Neural crest cell (in vitro differentiated cells): ENCODE measurements at regions not wholly inside any gene's neighbourhood (a gene's known extent, or its start where the extent isn't known, plus 50 kb on each side); places are given as distances from the start of the nearest gene placed in this dataset.

Experiments used
- DNase-seq: peaks from one replicate; pipeline ENCODE4 v3.0.0; 2021; ENCODE audit warnings: low read depth, mixed read lengths, low spot score
- H3K27ac Mint-ChIP-seq: one replicate; pipeline ENCODE4 v1.8.0; 2021; ENCODE audit warnings: mild to moderate bottlenecking, mixed read lengths; ENCODE audit not compliant: unreplicated experiment
- H3K27me3 Mint-ChIP-seq: 2 replicates; pipeline ENCODE4 v1.8.0; 2021; ENCODE audit warnings: low read depth, mild to moderate bottlenecking, mixed read lengths
- H3K36me3 Mint-ChIP-seq: 2 replicates; pipeline ENCODE4 v1.8.0; 2021; ENCODE audit warnings: low read depth, mild to moderate bottlenecking, mixed read lengths
- H3K4me1 Mint-ChIP-seq: 2 replicates; pipeline ENCODE4 v1.8.0; 2021; ENCODE audit warnings: mixed read lengths
- H3K4me3 Mint-ChIP-seq: one replicate; pipeline ENCODE4 v1.8.0; 2021; ENCODE audit warnings: mild to moderate bottlenecking, mixed read lengths
- H3K9me3 Mint-ChIP-seq: 2 replicates; pipeline ENCODE4 v1.8.0; 2021; ENCODE audit warnings: mixed read lengths
- TF ChIP-seq, protein P1 (sequence below): fragments of 200-600 bp; sonication (generic); conservative IDR thresholded peaks from 2 replicates; pipeline ENCODE4 v1.5.0; 2021; ENCODE audit warnings: antibody characterized with exemption, mild to moderate bottlenecking

DNA sequence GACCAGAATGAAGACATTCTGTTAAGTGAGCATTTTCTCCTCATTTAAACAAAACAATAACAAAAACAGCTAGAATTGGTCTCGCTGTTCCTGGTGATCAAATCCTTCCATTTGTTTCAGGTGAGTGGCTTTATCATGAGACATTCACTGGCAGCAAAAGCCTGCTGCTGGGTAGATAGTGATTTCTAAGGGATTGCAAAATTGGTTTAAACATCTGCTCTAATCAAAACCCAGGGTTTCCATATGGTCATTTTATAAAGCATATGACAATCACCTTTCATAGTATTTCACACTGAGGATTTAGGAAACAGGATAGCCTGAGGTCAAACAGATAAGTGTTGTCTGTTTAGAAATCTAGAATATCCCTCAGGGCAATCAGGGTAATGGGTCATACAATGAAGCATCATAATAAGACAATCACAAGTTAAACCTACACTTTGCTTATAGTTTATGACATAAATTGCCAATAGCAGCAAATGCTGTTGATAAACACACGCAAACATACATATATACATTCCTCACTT lies 769.6 kb upstream of the C9orf72 start:
- DNase-seq = no peak
- H3K4me1 Mint-ChIP-seq = peaks cover 1% of the 10 kb centered on the region
- peaks cover 7% of the 10 kb centered on the region for H3K9me3 Mint-ChIP-seq
- H3K36me3 Mint-ChIP-seq = peaks cover 4% of the 10 kb centered on the region
- H3K27me3 Mint-ChIP-seq = no peaks in the 10 kb centered on the region
- H3K4me3 Mint-ChIP-seq = no peak overlapping the region
- TF ChIP-seq, protein P1, sequence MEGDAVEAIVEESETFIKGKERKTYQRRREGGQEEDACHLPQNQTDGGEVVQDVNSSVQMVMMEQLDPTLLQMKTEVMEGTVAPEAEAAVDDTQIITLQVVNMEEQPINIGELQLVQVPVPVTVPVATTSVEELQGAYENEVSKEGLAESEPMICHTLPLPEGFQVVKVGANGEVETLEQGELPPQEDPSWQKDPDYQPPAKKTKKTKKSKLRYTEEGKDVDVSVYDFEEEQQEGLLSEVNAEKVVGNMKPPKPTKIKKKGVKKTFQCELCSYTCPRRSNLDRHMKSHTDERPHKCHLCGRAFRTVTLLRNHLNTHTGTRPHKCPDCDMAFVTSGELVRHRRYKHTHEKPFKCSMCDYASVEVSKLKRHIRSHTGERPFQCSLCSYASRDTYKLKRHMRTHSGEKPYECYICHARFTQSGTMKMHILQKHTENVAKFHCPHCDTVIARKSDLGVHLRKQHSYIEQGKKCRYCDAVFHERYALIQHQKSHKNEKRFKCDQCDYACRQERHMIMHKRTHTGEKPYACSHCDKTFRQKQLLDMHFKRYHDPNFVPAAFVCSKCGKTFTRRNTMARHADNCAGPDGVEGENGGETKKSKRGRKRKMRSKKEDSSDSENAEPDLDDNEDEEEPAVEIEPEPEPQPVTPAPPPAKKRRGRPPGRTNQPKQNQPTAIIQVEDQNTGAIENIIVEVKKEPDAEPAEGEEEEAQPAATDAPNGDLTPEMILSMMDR = no peak
- no peak overlapping the region for H3K27ac Mint-ChIP-seq

DNA sequence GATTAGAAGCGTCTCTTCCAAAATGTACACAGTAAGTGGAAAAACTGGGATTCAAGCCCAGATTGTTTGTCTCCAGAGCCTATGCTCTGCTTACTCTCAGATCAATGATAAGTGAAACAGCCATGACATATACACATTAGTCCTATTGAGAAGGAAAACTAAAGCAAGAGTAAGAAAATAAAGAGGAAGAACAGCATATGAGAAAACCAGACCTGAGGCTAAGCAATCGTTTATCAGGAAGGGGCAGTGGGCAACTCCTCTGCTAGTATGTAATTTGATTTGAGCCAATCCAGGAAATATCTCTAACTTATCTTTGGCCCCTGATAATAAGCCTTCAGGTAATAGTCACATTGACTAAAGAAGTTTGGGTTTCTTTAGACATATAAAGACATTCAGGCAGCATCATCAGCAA lies 789.9 kb upstream of the C9orf72 start:
- Mint-ChIP-seq H3K36me3 (no peaks in the 10 kb centered on the region), H3K27ac (no peak overlapping the region), H3K4me3 (no peak overlapping the region), H3K9me3 (no peaks in the 10 kb centered on the region), H3K4me1 (peaks cover 12% of the 10 kb centered on the region), H3K27me3 (no peaks in the 10 kb centered on the region)
- TF ChIP-seq, protein P1 = no peak
- DNase-seq = no peak

DNA sequence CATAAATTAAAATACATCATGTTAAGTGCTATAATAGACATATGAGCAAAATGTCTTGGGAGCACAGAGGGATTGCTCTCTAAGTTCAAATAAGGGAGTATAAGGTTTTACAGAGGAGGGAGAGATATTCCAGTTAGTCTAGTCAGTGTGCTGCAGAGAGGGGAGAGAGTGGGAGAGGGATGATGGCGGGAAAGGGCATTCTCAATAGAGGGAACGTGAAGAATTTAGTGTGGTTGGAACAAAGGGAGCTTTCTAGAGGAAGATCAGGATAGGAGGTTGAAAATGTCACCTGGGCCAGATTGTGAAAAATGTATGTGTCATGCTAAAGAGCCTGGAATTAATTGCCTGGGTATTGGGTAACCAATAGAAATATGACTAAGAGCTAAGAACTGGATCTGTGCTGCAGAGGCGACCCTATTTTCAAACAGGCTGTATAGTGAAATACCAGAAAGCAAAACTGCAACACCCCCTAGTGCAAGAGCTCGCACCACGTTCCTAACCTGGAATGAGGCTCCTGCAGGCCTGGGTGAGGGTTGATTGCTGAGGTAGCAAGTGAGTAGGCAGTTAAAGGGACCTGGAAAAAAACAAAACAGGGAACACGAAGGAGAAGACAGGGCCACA lies 791.8 kb upstream of the C9orf72 start:
- Mint-ChIP-seq H3K4me1 (peaks cover 12% of the 10 kb centered on the region), H3K4me3 (no peak overlapping the region), H3K36me3 (no peaks in the 10 kb centered on the region), H3K27ac (no peak overlapping the region), H3K27me3 (no peaks in the 10 kb centered on the region), H3K9me3 (no peaks in the 10 kb centered on the region)
- no peak for DNase-seq
- TF ChIP-seq, protein P1 = no peak

DNA sequence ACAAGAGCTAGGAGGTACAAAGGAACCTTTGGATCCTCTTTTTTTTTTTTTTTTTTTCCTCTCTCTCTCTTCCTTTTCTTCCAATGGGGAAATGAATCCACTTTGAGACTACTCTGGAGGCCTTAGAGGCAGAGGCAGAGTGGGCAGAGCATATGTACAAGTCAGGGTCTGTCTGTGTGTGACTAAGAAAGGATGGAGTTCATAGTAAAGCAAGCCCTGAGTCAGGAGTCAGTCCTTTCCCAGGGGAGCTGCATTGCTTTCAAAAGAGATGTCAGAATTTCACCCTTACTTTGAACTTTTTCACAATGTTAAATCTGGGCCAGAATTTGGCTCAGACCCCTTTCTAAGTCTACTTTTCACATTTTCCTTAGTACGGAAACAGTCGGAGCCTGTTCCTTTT lies 792.4 kb upstream of the C9orf72 start:
- DNase-seq = no peak
- peak overlapping the region; percentile 52 for H3K27ac Mint-ChIP-seq
- TF ChIP-seq, protein P1 = no peak
- H3K4me1 Mint-ChIP-seq = peaks cover 12% of the 10 kb centered on the region
- no peaks in the 10 kb centered on the region for H3K9me3 Mint-ChIP-seq
- no peaks in the 10 kb centered on the region for H3K27me3 Mint-ChIP-seq
- no peak overlapping the region for H3K4me3 Mint-ChIP-seq
- no peaks in the 10 kb centered on the region for H3K36me3 Mint-ChIP-seq

GRCh38 chr9:28378231-28378630 lies 805.0 kb upstream of the C9orf72 start:
- H3K27ac Mint-ChIP-seq = no peak overlapping the region
- DNase-seq = no peak
- no peaks in the 10 kb centered on the region for H3K4me1 Mint-ChIP-seq
- TF ChIP-seq, protein P1 = no peak
- H3K9me3 Mint-ChIP-seq = no peaks in the 10 kb centered on the region
- H3K27me3 Mint-ChIP-seq = no peaks in the 10 kb centered on the region
- H3K4me3 Mint-ChIP-seq = no peak overlapping the region
- H3K36me3 Mint-ChIP-seq = no peaks in the 10 kb centered on the region
